GM12872 (cell line): ENCODE measurements at regions not wholly inside any gene's neighbourhood (a gene's known extent, or its start where the extent isn't known, plus 50 kb on each side); places are given as distances from the start of the nearest gene placed in this dataset.

Source experiments
- TF ChIP-seq, protein P1 (sequence below): IDR thresholded peaks from 3 replicates; pipeline ENCODE4 v1.5.1; 2011; ENCODE audit warnings: low read depth, mild to moderate bottlenecking, low read length, moderate library complexity; ENCODE audit not compliant: insufficient read depth

- TF ChIP-seq, protein P1, sequence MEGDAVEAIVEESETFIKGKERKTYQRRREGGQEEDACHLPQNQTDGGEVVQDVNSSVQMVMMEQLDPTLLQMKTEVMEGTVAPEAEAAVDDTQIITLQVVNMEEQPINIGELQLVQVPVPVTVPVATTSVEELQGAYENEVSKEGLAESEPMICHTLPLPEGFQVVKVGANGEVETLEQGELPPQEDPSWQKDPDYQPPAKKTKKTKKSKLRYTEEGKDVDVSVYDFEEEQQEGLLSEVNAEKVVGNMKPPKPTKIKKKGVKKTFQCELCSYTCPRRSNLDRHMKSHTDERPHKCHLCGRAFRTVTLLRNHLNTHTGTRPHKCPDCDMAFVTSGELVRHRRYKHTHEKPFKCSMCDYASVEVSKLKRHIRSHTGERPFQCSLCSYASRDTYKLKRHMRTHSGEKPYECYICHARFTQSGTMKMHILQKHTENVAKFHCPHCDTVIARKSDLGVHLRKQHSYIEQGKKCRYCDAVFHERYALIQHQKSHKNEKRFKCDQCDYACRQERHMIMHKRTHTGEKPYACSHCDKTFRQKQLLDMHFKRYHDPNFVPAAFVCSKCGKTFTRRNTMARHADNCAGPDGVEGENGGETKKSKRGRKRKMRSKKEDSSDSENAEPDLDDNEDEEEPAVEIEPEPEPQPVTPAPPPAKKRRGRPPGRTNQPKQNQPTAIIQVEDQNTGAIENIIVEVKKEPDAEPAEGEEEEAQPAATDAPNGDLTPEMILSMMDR: no peak
Measured at GRCh38 chr12:111296906-111297463, 71.9 kb downstream of the PHETA1 start.

DNA sequence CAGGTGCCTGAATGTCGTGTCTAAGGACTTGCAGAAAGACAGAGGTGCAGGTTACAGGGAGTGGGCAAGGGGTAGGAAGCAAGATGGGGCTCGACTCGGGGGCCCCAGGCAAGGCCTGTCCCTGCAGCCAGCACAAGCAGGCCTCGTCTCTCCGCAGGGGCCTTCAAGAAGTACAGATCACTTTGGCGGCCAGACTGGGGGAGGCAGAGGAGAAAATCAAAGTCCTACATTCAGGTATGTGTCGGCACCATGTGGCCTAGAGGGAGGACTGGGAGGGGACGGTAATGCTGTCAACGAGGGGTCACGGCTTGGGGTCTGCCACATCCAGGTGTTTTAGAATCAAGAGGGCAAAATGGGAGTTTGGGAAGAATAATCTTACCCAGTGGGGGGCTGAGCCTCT lies 73.7 kb downstream of the PHETA1 start:
- TF ChIP-seq, protein P1: no peak

DNA sequence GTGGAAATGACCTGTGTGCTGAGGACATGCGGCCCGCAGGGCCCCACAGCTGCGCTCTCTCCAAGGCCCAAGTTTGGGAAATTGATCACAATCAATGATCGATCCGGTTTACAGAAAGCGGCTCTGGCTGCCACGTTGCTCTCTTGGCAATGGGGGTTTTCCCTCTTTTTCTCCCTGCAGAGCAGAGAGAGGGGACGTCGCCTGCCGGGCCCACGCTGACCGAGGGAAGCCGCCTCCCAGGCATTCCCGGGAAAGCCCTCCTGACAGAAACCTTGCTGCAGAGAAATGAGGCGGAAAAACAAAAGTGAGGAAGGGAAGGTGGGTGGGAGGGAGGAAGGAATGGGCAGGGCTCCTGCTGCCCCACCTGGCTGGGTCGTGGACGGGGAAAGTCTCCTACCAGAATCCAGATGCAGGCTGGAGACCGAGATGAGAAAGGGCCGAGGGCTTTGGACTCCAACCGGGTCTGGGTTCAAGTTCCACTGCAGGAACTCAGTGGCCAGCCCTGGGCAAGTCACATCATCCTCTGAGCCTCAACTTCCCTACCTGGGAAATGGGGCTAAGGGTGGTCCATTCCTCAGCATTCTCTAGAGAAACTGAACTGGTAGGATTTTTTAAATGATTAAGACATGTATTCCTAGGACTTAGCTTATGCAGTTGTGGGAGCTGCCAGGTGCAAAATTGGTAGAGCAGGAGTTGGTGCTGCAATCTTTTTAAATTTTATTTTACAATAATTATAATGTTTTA lies 75.5 kb downstream of the PHETA1 start:
- TF ChIP-seq, protein P1: no peak

GRCh38 chr12:111291357-111291756 lies 77.5 kb downstream of the PHETA1 start:
- TF ChIP-seq, protein P1: no peak

GRCh38 chr12:111288771-111289170 lies 80.1 kb downstream of the PHETA1 start:
- TF ChIP-seq, protein P1: no peak

DNA sequence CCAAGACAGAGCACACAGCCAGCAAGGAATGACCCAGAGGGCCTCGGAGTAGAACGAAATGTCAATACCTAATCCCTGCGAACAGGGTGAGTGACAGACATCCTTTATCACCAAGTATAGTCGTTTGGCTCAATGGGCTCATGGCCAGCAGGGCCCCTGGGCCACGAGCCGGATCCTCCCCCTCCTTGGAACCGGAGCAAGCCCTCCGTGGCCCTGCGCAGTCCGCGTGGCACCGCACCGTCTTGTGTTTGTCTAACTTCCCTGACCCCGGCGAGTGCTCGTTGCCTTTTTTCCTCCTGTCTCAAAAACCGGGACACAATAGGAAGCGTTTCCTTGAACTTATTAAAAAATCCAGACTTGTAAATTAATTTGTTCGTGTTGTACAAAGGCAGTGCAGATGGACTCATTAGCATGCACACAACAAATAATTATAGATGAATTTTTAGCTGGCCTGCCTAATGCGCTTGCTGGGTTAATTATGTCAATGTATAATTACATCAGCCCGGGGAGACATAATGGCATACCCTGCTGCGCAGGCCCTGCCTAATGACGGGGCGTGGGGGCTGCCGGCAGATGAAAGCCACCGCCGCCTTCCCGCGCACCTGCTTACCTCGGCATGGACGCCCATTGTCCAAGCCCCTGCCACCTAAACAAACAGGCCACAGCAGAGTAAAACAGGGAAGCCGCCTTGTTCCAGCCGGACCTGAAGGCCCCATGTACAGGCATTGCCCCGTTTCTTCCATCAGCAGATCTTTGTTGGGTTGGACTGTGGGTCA lies 81.6 kb downstream of the PHETA1 start:
- TF ChIP-seq, protein P1: no peak

DNA sequence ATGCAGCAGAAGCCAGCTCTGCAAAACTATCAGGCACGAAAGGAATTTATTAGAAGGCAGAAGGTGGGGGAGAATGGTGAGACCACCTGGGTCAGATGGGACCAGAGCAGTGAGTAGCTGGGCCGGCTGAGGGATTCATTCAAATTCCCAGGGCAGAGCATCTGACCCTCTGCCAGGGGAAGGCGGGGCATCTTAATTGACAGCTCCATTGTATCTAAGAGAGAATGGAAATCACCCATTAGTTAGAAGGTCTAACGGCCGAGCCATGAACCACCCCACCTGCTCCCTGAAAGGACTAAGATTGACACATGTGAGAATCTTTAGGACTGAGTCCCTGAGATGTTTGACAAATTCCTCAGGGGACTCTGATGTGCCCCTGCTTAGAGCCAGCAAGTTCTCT lies 83.7 kb downstream of the PHETA1 start:
- TF ChIP-seq, protein P1: no peak
